Islet precursor cell (in vitro differentiated cells): ENCODE measurements at regions not wholly inside any gene's neighbourhood (a gene's known extent, or its start where the extent isn't known, plus 50 kb on each side); places are given as distances from the start of the nearest gene placed in this dataset.

Experiments used
- DNase-seq: peaks from one replicate; pipeline ENCODE4 v3.0.0-alpha.2; 2018

DNA sequence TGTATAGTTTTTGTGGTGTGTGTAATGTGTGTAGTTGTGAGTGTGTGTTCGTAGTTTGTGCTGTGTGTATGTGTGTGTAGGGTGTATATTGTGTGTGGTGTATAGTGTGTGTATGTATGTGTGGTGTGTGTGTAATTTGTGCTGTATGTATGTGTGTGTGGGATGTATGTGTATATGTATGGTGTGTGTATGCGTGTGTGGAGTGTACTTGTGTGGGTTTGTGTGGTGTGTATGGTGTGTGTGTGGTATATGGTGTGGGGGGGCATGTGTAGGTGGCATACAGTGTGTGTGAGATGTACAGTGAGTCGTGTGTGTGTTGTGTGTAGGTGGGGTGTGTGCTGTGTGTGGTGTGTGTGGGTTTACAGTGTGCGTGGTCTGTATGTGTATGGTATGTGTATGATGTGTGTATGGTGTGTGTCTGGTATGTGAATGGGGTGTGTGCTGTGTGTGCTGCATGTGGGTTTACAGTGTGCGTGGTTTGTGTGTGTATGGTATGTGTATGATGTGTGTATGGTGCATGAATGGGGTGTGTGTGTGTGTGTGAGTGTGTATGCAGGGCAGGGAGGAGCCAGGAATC, 125.2 kb downstream of the GADD45G start:
- no peak for DNase-seq

DNA sequence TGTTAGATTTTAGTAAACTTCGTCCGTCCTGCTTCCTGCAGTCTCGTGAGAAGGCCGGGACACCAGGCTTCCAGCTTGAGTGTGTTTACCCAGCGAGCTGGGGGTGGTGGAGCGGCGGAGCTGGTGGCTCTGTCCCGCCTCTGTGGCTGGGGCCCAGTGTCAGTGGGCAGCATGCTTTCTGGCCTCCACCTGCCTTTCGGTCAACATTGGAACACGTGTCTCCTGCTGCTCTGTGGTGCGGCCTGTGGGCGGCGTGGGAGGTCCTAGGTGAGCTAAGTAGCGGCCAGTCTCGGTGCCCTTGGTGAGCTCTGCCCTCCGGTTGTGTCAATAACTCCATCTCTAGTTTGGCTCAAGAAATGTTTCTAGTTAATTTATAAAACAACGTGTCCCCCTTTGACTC, 125.9 kb downstream of the GADD45G start:
- no peak for DNase-seq

DNA sequence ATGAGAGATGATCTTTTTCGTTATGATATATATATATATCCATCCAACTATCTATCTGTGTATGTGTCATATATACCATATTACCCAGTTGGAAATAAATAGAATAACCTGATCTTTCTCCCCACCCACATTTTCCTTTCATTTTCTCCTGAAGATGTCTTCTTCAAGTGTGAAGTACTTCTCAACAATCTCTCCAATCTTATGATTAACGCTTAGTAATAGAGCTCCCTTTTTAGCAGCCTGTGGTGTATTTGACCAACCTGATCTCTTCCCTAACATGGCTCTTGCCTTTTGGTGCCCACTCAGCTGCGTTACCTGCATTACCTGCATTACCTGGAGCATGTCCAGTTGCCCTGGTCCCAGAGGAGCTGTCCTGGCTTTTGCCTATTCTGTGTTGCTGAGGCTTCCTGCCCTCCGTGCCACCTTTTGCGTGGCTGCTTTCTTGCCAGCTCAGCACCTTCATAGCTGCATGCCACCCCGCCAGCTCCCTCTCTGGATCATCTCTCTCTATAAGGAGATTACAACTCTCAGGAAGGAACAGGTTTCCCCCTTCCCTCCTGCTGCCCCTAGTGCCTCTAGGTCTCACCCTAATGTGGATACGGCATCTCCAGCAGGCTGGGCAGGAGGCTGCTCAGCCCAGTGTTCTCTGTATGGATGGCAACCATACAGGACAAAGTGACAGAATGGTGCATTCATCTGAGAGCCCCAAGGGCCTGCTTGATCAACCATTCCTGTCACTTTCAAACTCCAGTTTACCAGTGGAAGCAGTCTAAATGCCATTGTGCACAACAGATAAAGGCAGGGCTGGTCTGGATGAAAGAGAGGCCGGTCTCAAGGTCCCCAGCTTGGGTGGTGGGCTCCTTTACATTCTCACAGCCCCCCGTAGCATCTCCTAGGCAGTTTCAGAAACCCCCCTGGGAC, 126.7 kb downstream of the GADD45G start:
- no peak for DNase-seq

DNA sequence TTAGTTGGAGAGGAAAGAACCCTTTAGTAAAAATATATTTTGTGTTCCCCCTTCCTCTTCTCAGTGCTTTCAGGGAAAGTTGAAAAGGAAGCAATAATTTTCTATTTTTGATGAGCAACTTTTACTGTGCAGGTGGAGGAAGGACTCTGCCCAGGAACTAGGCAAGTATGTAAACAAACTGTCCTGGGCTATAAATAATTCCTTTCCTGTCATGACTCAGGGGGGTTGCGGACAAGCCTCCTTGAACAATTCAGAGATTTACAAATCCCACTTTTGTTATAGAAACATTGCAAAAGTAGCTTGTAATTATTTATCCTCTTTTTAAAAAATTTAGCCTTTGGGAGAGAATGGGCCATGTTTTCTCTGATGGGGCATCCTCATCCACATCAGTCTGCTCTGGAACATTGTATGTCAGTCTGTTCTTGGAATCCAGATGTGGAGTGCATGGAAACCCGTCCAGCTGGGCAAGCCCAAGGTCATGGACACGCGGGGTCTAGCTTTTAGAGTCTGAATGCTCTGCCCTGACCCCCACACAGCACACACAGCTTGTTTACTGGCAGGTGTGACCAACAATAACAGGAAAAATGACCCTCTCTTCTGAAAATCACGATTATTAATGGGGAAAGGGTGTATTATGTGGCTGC, 127.6 kb downstream of the GADD45G start:
- DNase-seq, result no peak

DNA sequence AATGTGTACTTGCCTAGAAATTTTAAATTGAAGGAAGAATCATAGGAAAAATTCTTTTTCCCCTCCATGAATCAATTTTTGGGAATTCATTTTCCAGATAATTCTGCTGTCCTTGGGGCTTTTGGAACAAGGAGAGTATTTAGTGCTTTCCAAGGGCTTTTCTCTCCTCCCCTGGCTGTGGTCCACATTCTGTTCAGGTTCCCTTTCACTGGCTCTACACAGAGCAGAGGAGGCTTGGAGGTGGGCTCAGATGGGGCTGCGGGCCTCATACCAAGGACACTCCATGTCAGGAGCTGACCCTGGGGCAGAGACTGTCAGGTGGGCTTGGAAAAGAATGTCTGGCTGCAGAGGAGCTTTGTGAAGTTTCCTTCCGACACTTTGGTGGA, 128.1 kb downstream of the GADD45G start:
- DNase-seq, result no peak

DNA sequence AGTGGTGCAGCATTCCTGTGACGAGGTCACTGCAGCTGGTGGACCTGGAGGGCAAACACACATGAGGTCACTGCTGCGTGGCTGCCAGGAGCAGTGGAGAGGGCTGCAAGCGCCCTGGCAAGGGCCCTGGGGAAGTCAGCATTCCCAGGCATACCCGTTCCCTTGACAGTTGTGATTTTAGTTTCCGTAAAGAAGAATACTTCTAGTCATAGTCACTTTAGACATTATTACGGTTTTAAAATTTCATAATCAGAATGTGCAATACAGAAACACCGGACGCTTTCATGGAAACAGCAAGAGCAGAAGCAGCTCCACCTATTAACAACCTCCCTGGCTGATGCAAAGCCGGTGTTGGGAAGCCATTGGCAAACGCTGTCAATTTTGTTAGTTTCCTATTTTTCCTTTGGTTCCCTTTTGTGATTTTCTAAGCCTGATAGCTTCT, 129.8 kb downstream of the GADD45G start:
- no peak for DNase-seq

DNA sequence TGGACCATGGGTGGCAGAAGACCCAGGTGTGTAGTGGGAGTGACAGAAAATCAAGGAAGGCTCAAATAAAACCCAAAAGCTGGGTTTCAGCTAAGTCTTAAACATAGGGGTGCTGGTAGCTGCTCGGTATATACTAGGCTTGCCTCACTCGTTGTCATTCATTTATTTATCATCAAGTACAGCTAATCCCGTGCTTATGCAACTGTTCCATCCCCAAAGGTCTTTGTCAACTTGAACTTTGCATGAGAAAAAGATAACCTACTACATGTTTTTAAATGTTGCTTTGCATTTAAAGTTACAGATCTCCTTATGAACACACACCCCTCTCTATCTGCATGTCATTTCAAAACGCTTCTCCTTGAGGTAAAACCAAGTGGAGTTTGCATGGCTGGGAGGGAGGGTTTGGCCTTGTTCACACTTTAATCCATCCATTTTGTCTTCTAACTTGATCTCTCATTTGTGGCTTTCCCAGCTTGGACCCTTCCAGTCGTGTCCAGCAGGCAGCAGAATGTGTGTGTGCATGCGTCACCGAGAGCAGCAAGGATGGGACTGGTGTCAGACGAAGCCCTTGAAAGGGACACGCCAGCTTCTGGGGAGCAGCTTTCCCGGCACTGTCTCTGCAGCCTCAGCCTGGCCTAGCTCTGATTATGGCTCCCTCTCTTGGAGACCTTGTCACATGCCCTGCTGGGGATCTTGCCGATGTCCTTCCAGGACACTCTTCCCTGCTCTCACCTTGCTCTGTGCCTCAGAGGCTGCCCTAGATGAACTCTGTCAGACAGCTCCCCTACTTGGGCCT, 133.5 kb downstream of the GADD45G start:
- DNase-seq, result no peak

DNA sequence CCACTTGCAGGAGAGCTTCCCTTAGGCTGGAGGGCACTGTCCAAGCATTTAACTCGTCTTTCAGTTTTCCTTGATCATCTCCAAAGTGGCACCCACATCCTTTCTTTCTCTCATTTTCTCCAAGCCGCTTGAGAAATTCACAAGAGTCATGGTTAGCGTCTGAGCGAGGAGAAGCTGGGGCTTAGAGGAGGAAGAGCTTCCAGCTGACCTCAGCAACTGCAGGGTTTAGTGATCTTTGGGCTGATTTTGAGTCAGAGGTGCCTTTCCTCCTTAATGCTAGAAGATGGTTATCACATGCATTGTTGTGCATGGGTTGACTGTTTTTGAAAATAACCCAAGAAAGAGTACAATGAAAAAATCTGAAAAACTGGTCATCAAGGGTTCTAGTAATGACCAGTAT, 134.7 kb downstream of the GADD45G start:
- DNase-seq, result no peak

DNA sequence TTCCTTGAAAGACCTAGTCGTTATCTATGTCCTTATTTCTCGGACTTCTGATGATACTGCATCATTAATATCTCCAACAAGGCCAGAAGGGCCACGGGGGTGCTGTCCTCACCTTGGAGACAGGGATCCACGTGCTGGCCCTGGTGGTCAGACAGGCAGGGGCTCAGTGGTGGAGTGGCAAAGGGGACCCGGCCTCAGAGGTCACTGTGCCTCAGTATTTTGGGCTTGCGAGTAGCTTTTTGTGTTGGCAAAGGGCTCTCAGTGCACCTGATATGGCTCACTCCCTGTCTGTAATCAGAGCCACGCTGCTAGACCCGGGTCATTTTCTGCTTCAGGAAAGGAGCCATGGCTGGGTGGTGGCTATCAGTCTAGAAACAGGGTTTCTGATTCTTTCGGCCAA, 135.1 kb downstream of the GADD45G start:
- no peak for DNase-seq

DNA sequence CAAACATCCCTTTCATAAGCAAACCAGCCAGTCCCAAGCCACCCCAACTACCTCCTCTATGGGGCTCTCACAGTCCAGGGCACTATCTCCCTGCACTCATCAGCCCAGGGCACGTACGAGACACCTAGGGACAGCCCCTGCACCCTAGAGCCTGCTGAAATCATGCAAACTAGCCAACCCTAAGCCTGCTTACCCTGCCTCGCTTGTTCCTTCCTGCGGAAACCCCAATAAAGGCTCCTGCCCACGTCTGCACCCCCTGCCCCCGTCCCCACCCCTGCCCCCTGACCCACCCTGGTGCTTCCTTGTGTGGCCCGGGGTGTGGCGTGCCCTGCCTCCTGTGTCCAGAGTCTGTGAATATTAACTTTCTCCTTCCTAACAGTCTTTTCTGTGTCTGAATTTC, 135.9 kb downstream of the GADD45G start:
- DNase-seq, result no peak

DNA sequence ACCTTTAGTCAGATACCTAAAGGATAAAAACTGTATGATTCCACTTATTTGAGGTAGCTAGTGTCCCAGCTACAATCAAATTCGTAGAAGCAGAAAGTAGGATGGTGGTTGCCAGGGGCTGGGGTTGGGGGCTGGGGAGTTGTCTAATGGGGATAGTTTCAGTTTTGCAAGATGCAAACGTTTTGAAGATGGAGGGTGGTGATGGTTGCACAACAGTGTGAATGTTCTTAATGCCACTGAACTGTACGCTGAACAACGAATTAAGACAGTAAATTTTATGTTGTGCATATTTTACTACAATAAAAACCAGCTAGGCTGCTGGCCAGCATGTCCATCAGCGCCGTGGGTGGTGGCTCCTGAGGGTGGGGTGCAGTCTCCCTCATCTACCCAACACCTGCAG, 137.8 kb downstream of the GADD45G start:
- no peak for DNase-seq

DNA sequence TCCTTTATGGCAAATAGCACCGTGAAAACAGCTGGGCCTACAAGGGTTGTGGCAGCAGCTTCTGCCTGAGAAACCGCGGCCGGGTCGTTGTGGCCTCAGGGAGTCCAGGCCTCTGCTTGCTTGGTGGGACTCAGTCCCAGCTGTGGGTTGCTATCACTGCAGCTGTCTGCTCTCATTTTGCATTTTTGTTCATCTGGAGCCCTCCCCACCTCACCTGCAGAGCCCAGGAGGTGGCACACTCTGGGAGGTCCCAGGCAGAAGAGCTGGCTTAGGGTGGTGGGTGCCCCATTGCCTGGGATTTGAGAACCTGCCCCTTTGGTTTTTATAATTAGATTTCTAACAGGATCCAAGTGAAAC, 138.4 kb downstream of the GADD45G start:
- DNase-seq, result peak; percentile 85

DNA sequence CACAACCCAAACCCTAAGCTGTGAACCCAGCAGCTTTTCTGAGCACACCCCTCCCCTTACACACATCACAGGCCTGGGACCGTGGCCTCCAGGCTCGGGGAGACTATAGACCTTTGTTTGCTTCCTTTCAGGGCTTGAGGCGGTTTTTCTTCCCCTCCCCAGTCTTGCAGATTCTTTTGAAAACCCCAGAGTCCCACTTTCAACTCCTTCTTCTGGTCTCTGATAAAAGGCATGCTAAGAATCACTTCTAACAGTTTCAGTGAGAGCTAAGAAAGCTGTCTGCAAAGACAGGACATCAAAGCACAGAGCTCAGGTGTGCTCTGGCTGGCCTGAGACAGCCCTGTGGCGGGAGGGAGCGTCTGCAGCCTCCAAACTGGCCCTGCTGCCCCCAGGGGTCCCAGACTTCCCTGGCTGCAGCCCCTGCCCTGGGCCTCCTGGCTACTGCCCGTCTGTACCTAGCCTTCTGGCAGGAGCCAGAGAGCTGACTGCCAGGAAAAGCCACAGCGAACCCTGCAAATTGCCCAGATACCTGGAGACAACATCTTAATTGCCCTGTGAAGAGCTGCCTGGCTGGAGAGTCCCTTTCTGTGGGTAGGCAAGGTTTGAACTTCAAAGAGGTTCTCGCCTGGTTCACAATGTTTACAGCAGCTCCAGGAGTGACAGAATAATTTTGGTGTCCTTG, 138.9 kb downstream of the GADD45G start:
- DNase-seq, result peak; percentile 99

DNA sequence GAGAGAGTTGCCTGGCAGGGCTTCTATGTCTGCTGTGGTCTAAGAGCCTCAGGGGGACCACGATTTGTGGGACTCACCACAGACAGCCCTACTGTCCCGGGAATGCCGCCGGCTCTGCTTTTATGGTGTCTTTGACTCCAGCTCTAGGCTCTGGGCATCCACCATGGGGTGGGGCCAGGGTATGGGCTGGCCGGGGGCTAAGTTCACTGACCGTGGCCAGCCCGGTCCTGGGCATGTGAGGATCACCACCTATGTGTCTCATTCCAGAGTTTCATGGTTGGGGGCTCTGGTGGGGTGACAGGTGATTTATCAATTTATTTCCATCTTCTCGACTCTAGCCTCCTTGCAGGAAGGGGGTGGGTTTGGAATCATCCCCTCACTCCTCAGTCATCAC, 139.4 kb downstream of the GADD45G start:
- no peak for DNase-seq

DNA sequence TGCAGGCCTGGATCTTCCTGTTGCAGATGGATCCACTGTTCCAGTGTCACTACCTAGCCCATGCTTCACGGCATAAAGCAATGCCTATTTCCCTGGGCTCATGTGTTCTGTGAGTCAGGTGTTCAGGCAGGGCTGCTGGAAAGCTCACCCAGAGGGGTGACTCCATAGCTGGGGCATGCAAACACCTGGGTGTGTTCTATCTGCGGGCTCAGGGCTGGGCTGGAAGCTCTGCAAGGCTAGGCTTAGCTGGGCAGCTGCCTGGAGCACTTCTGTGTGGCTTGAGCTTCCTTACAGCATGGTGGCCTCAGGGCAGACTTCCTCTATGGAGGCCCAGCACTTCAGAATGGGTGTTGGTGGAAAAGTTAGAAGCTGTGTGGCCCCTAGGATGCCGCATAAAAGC, 139.9 kb downstream of the GADD45G start:
- peak; percentile 92 for DNase-seq

DNA sequence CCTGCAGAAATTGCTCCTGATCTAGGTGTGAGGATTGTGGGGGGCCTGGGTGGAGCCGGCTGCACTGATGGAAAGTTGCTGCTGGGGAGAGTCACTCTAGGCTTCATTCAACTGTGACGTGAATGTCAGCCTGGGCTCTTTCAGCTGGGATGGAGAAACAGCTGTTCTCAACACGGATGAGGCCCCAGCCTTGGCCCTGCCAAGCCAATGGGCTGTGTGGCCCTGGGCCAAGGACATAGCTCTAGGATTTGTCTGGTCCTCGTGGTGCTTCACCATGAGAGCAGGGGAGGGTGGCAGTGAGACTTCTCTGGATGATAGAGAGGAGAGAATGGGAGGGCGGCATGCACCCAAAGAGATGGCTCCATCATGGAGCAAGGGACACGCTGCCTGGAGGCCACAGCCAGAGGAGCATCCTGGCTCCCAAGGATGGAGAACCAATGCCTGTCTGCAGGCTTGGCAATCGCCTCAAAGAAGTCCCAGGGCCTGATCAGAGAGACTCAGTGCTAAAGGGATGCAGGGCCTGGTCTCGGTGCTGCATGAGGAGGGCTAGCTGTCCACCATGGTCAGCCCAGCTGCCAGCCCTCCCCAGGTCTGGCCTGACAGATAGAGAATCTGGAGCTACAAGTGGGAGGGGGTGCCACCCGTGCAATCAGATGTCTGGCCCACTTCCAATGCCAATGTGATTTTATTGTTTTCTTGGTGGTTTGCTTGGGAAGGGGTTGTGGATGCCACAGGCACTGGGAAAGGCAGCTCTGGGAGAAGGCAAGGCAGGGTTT, 141.0 kb downstream of the GADD45G start:
- no peak for DNase-seq

DNA sequence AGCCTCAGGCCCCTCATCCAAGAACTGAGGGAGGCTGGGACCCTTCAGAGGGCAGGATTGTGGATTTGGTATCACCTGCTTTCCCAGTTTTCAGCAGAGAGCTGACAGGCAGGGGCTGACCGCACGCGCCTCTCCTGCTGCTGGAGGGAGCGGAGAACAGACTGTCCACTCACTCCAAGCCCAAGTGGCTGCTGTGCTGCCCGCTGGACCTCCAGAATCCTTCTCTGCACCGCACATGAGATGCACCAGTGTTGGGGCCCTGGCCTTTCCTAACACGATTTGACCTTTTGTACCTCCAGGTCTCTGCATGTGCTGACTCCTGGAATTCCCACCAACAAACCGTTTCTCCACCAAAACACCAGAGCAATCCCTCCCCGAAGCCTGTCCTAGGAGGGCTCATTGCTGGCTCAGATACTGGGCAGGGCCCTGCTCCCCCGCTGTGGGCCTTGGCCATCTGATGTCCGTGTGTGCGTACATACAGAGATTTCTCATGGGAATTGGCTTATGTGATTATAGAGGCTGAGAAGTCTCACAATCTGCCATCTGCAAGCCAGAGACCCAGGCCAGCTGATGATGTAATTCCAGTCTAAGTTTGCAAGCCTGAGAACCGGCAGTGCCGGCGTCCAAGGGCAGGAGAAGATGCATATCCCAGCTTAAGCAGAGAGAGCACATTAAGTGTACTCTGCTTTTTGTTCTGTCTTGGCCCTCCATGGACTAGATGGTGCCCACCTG, 141.7 kb downstream of the GADD45G start:
- DNase-seq, result peak; percentile 66

DNA sequence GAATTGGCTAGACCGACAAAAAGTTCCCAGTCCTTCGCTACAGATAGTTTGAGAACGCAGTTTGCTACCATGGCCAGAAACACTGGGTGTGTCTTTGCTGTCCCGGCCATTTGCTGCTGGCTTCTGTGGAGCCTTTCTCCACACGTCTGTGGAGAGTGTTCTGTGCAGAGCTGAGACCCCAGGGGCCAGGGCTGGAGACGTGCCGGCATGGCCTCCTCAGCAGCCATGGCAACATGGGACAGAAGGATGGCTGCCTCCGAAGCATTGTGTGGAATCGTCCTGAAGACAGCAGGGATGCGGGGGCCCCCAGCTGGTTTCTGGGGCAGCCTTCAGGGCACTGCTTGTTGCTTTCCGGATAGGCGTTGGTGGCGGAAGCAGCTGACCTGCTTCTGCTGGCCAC, 142.8 kb downstream of the GADD45G start:
- no peak for DNase-seq

DNA sequence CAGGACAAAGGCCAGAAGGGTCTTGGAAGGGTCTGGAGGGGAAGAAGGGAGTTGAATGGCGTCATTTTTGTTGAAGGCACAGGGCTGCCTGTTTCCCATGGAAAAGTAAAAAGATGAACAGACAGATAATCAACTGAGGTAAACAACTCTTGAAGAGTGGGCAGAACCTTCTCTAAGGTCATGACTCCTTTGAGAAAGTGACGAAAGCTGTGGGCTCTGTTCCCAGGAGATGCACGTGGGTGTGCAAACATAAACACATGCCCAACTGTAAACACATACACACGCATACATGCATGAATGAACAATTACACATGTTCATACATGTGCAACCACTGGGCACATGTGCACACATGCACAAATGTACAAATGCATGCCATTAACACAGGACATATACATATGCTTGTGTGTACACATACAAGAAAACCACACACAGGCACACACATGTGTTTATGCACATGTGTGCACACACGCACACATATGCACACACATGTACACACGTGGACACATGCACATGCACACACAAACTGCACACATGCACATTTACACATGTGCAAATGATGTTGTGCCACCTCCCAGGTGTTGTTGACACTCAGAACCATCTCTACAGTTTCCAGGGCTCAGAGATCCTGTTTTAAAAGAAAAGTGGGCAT, 143.3 kb downstream of the GADD45G start:
- DNase-seq, result no peak

DNA sequence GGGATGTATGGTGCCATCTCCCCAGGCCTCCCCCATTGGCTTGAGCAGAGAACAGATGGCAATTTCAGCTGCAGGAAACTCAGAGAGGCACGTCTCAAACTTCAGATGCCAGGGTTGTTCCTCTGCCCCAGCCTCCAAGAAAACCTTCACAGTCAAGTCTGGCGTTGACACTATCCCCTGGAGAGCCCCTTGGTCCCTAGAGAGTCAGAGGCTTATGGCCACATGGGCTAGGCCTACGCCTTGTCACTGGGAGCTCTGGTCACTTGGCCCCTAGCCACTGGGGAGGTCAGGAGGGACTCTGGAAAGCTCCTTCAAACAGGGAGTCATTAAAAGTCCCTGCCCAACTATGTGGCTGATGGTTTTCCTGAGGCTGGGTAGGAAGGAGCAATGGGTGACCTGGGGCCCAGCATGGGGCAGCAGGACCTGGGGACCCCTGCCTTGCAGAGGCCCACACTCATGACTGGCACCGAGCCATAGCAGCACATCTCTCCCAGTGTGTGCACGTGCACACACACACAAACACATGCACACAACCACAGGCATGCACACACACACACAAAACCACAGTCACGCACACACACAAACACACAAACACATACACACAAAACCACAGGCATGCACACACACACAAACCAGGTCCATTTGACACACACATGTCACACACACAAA, 144.2 kb downstream of the GADD45G start:
- DNase-seq, result no peak
